ENCODE measurements at regions not wholly inside any gene's neighbourhood (a gene's known extent, or its start where the extent isn't known, plus 50 kb on each side); places are given as distances from the start of the nearest gene placed in this dataset.

DNA sequence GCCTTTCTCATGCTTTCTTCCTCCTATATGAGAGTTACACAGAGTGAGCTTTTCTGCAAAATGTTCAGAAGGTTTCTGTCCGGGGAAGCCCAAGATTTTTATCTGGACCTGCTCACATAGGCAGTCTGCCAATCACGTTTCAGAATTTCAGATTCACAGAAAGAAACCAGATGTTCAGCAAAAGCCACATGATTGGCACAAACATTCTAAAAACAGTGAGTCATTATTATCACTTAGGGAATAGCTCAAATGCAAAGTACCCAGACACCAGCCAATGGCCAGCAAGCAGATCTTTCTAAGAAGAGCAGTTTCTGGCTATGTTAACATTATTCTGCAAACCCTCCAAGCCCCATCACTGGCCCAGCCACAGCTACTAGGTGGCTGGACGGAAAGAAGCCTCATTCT is 1558.5 kb upstream of the TMEM132C start (continued):
- TF ChIP-seq, protein P1, sequence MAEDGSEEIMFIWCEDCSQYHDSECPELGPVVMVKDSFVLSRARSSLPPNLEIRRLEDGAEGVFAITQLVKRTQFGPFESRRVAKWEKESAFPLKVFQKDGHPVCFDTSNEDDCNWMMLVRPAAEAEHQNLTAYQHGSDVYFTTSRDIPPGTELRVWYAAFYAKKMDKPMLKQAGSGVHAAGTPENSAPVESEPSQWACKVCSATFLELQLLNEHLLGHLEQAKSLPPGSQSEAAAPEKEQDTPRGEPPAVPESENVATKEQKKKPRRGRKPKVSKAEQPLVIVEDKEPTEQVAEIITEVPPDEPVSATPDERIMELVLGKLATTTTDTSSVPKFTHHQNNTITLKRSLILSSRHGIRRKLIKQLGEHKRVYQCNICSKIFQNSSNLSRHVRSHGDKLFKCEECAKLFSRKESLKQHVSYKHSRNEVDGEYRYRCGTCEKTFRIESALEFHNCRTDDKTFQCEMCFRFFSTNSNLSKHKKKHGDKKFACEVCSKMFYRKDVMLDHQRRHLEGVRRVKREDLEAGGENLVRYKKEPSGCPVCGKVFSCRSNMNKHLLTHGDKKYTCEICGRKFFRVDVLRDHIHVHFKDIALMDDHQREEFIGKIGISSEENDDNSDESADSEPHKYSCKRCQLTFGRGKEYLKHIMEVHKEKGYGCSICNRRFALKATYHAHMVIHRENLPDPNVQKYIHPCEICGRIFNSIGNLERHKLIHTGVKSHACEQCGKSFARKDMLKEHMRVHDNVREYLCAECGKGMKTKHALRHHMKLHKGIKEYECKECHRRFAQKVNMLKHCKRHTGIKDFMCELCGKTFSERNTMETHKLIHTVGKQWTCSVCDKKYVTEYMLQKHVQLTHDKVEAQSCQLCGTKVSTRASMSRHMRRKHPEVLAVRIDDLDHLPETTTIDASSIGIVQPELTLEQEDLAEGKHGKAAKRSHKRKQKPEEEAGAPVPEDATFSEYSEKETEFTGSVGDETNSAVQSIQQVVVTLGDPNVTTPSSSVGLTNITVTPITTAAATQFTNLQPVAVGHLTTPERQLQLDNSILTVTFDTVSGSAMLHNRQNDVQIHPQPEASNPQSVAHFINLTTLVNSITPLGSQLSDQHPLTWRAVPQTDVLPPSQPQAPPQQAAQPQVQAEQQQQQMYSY (CRISPR knock-in tag; IDR thresholded peaks at IDR 0.05): no peak
- TF ChIP-seq, protein P2, sequence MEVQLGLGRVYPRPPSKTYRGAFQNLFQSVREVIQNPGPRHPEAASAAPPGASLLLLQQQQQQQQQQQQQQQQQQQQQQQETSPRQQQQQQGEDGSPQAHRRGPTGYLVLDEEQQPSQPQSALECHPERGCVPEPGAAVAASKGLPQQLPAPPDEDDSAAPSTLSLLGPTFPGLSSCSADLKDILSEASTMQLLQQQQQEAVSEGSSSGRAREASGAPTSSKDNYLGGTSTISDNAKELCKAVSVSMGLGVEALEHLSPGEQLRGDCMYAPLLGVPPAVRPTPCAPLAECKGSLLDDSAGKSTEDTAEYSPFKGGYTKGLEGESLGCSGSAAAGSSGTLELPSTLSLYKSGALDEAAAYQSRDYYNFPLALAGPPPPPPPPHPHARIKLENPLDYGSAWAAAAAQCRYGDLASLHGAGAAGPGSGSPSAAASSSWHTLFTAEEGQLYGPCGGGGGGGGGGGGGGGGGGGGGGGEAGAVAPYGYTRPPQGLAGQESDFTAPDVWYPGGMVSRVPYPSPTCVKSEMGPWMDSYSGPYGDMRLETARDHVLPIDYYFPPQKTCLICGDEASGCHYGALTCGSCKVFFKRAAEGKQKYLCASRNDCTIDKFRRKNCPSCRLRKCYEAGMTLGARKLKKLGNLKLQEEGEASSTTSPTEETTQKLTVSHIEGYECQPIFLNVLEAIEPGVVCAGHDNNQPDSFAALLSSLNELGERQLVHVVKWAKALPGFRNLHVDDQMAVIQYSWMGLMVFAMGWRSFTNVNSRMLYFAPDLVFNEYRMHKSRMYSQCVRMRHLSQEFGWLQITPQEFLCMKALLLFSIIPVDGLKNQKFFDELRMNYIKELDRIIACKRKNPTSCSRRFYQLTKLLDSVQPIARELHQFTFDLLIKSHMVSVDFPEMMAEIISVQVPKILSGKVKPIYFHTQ (CRISPR knock-in tag; IDR thresholded peaks at IDR 0.05): no peak
- TF ChIP-seq JAZF1 (CRISPR knock-in tag; IDR thresholded peaks at IDR 0.05): no peak

GRCh38 chr12:126718365-126718764 is 1548.6 kb upstream of the TMEM132C start:
- Mint-ChIP-seq H3K27me3 (ENCODE audit: low read depth) (peaks cover 6% of the 10 kb centered on the region), H3K36me3 (peaks cover 59% of the 10 kb centered on the region), H3K4me1 (no peaks in the 10 kb centered on the region), H3K9me3 (peaks cover 67% of the 10 kb centered on the region), H3K27ac (no peak overlapping the region), H3K4me3 (no peak overlapping the region)
- DNase-seq (ENCODE audit: low spot score) (no peak), ATAC-seq (no peak)
- TF ChIP-seq, protein P3, sequence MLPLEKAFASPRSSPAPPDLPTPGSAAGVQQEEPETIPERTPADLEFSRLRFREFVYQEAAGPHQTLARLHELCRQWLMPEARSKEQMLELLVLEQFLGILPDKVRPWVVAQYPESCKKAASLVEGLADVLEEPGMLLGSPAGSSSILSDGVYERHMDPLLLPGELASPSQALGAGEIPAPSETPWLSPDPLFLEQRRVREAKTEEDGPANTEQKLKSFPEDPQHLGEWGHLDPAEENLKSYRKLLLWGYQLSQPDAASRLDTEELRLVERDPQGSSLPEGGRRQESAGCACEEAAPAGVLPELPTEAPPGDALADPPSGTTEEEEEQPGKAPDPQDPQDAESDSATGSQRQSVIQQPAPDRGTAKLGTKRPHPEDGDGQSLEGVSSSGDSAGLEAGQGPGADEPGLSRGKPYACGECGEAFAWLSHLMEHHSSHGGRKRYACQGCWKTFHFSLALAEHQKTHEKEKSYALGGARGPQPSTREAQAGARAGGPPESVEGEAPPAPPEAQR (CRISPR knock-in tag; IDR thresholded peaks at IDR 0.05): no peak
- TF ChIP-seq, protein P4, sequence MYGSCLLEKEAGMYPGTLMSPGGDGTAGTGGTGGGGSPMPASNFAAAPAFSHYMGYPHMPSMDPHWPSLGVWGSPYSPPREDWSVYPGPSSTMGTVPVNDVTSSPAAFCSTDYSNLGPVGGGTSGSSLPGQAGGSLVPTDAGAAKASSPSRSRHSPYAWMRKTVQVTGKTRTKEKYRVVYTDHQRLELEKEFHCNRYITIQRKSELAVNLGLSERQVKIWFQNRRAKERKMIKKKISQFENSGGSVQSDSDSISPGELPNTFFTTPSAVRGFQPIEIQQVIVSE (CRISPR knock-in tag; IDR thresholded peaks at IDR 0.05; ENCODE audit: borderline replicate concordance): no peak
- TF ChIP-seq TP53 (CRISPR knock-in tag; IDR thresholded peaks at IDR 0.05) (no peak), HMGA2 (CRISPR knock-in tag; IDR thresholded peaks at IDR 0.05) (no peak), EMX1 (CRISPR knock-in tag; IDR thresholded peaks at IDR 0.05) (no peak), TCF7 (CRISPR knock-in tag; IDR thresholded peaks at IDR 0.05; ENCODE audit: low read depth) (no peak), ESRRA (CRISPR knock-in tag; IDR thresholded peaks at IDR 0.05; ENCODE audit: borderline replicate concordance) (no peak), ZBTB21 (CRISPR knock-in tag; IDR thresholded peaks at IDR 0.05; ENCODE audit: borderline replicate concordance) (no peak), TEAD4 (CRISPR knock-in tag; IDR thresholded peaks at IDR 0.05) (no peak), SOX15 (CRISPR knock-in tag; IDR thresholded peaks at IDR 0.05) (no peak), KAT7 (CRISPR knock-in tag; IDR thresholded peaks at IDR 0.05; ENCODE audit: borderline replicate concordance) (no peak), FOXP1 (CRISPR knock-in tag; IDR thresholded peaks at IDR 0.05; ENCODE audit: borderline replicate concordance) (no peak)
- TF ChIP-seq, protein P5, sequence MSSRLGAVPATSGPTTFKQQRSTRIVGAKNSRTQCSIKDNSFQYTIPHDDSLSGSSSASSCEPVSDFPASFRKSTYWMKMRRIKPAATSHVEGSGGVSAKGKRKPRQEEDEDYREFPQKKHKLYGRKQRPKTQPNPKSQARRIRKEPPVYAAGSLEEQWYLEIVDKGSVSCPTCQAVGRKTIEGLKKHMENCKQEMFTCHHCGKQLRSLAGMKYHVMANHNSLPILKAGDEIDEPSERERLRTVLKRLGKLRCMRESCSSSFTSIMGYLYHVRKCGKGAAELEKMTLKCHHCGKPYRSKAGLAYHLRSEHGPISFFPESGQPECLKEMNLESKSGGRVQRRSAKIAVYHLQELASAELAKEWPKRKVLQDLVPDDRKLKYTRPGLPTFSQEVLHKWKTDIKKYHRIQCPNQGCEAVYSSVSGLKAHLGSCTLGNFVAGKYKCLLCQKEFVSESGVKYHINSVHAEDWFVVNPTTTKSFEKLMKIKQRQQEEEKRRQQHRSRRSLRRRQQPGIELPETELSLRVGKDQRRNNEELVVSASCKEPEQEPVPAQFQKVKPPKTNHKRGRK (CRISPR knock-in tag; IDR thresholded peaks at IDR 0.05; ENCODE audit: borderline replicate concordance): no peak
- TF ChIP-seq, protein P6, sequence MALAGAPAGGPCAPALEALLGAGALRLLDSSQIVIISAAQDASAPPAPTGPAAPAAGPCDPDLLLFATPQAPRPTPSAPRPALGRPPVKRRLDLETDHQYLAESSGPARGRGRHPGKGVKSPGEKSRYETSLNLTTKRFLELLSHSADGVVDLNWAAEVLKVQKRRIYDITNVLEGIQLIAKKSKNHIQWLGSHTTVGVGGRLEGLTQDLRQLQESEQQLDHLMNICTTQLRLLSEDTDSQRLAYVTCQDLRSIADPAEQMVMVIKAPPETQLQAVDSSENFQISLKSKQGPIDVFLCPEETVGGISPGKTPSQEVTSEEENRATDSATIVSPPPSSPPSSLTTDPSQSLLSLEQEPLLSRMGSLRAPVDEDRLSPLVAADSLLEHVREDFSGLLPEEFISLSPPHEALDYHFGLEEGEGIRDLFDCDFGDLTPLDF (CRISPR knock-in tag; IDR thresholded peaks at IDR 0.05): no peak
- ChIA-PET CTCF (no interaction called here), POLR2A (no interaction called here)
